Heart right ventricle (tissue), 16 donors: ENCODE measurements at regions not wholly inside any gene's neighbourhood (a gene's known extent, or its start where the extent isn't known, plus 50 kb on each side); places are given as distances from the start of the nearest gene placed in this dataset.

Source experiments
- ATAC-seq, 8 donors: fragments of 200-7000 bp; cut with Tn5 transposase; one replicate each; pipeline ENCODE4 v1.9.1; 2020; ENCODE audit warnings: mild to moderate bottlenecking in 8 of 8, moderate library complexity in 8 of 8, moderate number of reproducible peaks in 1 of 8
- DNase-seq, 2 donors: peaks; one replicate each; pipeline ENCODE4 v3.0.0-alpha.2; 2020
- H3K27ac ChIP-seq, 10 donors: fragments of 200-600 bp; sonication (generic) in 2 of 10; one replicate each; pipeline versions ENCODE4 v1.5.0 to v1.8.0; 2020 to 2022; ENCODE audit warnings: mild to moderate bottlenecking in 3 of 10
- H3K27me3 ChIP-seq, 7 donors: fragments of 200-600 bp; one replicate each; pipeline ENCODE4 v1.8.0; 2021 to 2022; ENCODE audit warnings: mild to moderate bottlenecking in 2 of 7
- H3K36me3 ChIP-seq, 9 donors: fragments of 200-600 bp; sonication (generic) in 1 of 9; one replicate each; pipeline versions ENCODE4 v1.5.0 to v1.8.0; 2020 to 2022; ENCODE audit warnings: mild to moderate bottlenecking in 2 of 9
- H3K4me1 ChIP-seq, 9 donors: fragments of 200-600 bp; sonication (generic) in 1 of 9; one replicate each; pipeline versions ENCODE4 v1.5.0 to v1.8.0; 2020 to 2022; ENCODE audit warnings: mild to moderate bottlenecking in 4 of 9
- H3K4me3 ChIP-seq, 10 donors: fragments of 200-600 bp; sonication (generic) in 2 of 10; one replicate each; pipeline versions ENCODE4 v1.5.0 to v1.8.0; 2020 to 2022; ENCODE audit warnings: mild to moderate bottlenecking in 7 of 10, moderate library complexity in 2 of 10
- H3K9me3 ChIP-seq, 11 donors: fragments of 200-600 bp in 10 of 11; sonication (generic) in 2 of 11; one replicate each; pipeline versions ENCODE4 v1.5.0 to v1.8.0; 2013 to 2022; ENCODE audit warnings: mild to moderate bottlenecking in 2 of 11, control low read depth in 1 of 11, moderate library complexity in 1 of 11
- CTCF ChIP-seq, 9 donors: fragments of 200-600 bp; sonication (generic) in 2 of 9; IDR thresholded peaks; one replicate each; pipeline versions ENCODE4 v1.5.0 to v1.8.0; 2021 to 2022; ENCODE audit warnings: antibody characterized with exemption in 9 of 9, mild to moderate bottlenecking in 5 of 9, moderate library complexity in 1 of 9
- WGBS, 2 donors: extraction: QIAGEN DNeasy Blood & Tissue Kit; methylation state at CpG; one replicate each; pipeline ENCODE4 v1.1.7; 2013; ENCODE audit warnings: inconsistent platforms in 1 of 2; 5-methylcytosine and 5-hydroxymethylcytosine counted together
- intact Hi-C, 10 donors: fragments of 100-400 bp; cut with DNase I; formaldehyde crosslinking; loops; one replicate each; pipeline versions ENCODE4 v1.11.1 to v1.14.2; 2022
- donor health status: Arrhythmogenic right ventricular cardiomyopathy.
- donor health status: ischemic (EF 13 %, LVEDD 7.1; RV severe dilation, severe dysfunction).
- donor health status: healthy with polysubstance abuse.
- donor health status: DM: no; HTN: yes; CAD: no.
- donor health status: DM: no; HTN: no; CAD: no.
- donor health status: ischemic (EF 25% LVEDD 6.9; RV normal size, moderate dysfunction).
- donor health status: ischemic (EF 25% LVEDD 5.7; RV mildly dilated, moderate dysfunction).
- donor health status: healthy.
- donor health status: DM: yes; HTN: yes; CAD: no.
- donor health status: Ischemic cardiomyopathy.
- donor health status: ischemic (EF 35%, LVEDD 5.7; RV mildly dilated, moderate dysfunction).
- donor health status: nonischemic (EF 11% LVEDD 7.7; RV severe dilation, severe dysfunction).
- donor health status: DM: yes; HTN: yes; CAD: no.
- donor health status: PGD.
- donor health status: ischemic (EF 29% LVEDD 5.4; RV normal size, mild dysfunction).
- donor health status: nonischemic (EF 23%, LVEDD 6.1; RV moderate dilation, normal function).

GRCh38 chr11:116169776-116170175, 603.0 kb downstream of the BUD13 start:
- no peak for DNase-seq
- Histone ChIP-seq H3K9me3 (no peaks in the 10 kb centered on the region), H3K4me1 (no peaks in the 10 kb centered on the region), H3K36me3 (no peaks in the 10 kb centered on the region), H3K27ac (no peak overlapping the region), H3K27me3 (peaks cover 0 to 22% (median 12%) of the 10 kb centered on the region in 7 donors), H3K4me3 (no peak overlapping the region)
- ATAC-seq: no peak
- intact Hi-C loops: loop anchor here in 1 of 10 donors (10.0 kb wide), 1 partner anchor 155 kb away; no protein-coding TSS in a partner anchor
- 86 to 95% methylated on average over 2 of the region's 2 CpGs for WGBS, 2 donors
- no peak for TF ChIP-seq CTCF (IDR thresholded peaks at IDR 0.05)

GRCh38 chr11:116168459-116168787, 604.4 kb downstream of the BUD13 start:
- peaks cover 0 to 17% (median 12%) of the 10 kb centered on the region in 7 donors for H3K27me3 ChIP-seq
- no peak overlapping the region for H3K4me3 ChIP-seq
- DNase-seq (no peak), ATAC-seq (no peak)
- H3K9me3 ChIP-seq: no peaks in the 10 kb centered on the region
- intact Hi-C loops: no loop called here
- no peak for TF ChIP-seq CTCF (IDR thresholded peaks at IDR 0.05)
- H3K27ac ChIP-seq: no peak overlapping the region
- H3K4me1 ChIP-seq: peaks cover 0 to under 1% (median 0%) of the 10 kb centered on the region in 9 donors
- no peaks in the 10 kb centered on the region for H3K36me3 ChIP-seq
- 77 to 86% methylated on average over 4 of the region's 4 CpGs for WGBS, 2 donors

- H3K27me3 ChIP-seq: peaks cover 0 to 19% (median 13%) of the 10 kb centered on the region in 7 donors
- DNase-seq (no peak), ATAC-seq (no peak)
- TF ChIP-seq CTCF (IDR thresholded peaks at IDR 0.05): no peak
- H3K9me3 ChIP-seq: no peaks in the 10 kb centered on the region
- H3K4me1 ChIP-seq: peaks cover 0 to 6% (median 0%) of the 10 kb centered on the region in 9 donors
- no peak overlapping the region for H3K4me3 ChIP-seq
- H3K27ac ChIP-seq: no peak overlapping the region
- WGBS, 2 donors: 90 to 94% methylated on average over 9 of the region's 9 CpGs
- intact Hi-C loops: no loop called here
- no peaks in the 10 kb centered on the region for H3K36me3 ChIP-seq
Measured at GRCh38 chr11:116167706-116168458, 604.9 kb downstream of the BUD13 start.

- 62 to 86% methylated on average over 9 of the region's 9 CpGs for WGBS, 2 donors
- ATAC-seq (no peak), DNase-seq (no peak)
- TF ChIP-seq CTCF (IDR thresholded peaks at IDR 0.05): no peak
- peaks cover 0 to 16% (median 0%) of the 10 kb centered on the region in 9 donors for H3K4me1 ChIP-seq
- H3K36me3 ChIP-seq: no peaks in the 10 kb centered on the region
- no peak overlapping the region for H3K4me3 ChIP-seq
- intact Hi-C loops: no loop called here
- no peak overlapping the region for H3K27ac ChIP-seq
- H3K9me3 ChIP-seq: no peaks in the 10 kb centered on the region
- H3K27me3 ChIP-seq: peaks cover 0 to 29% (median 15%) of the 10 kb centered on the region in 7 donors
Measured at GRCh38 chr11:116166573-116167465, 606.0 kb downstream of the BUD13 start.
